HG03159 (cell line): ENCODE measurements at regions not wholly inside any gene's neighbourhood (a gene's known extent, or its start where the extent isn't known, plus 50 kb on each side); places are given as distances from the start of the nearest gene placed in this dataset.
A peak's percentile ranks its signal among the peaks of the same experiment; 100 is the strongest.
"Not testable (repeated sequence)": the region's sequence is repeated elsewhere in the genome, so short reads cannot be mapped to it uniquely, and the experiment has no call there.

Experiments used
- ATAC-seq: cut with Tn5 transposase; IDR thresholded peaks from one replicate; pipeline ENCODE4 v1.9.1; 2021; ENCODE audit warnings: mild to moderate bottlenecking, moderate library complexity; ENCODE audit not compliant: unreplicated experiment

DNA sequence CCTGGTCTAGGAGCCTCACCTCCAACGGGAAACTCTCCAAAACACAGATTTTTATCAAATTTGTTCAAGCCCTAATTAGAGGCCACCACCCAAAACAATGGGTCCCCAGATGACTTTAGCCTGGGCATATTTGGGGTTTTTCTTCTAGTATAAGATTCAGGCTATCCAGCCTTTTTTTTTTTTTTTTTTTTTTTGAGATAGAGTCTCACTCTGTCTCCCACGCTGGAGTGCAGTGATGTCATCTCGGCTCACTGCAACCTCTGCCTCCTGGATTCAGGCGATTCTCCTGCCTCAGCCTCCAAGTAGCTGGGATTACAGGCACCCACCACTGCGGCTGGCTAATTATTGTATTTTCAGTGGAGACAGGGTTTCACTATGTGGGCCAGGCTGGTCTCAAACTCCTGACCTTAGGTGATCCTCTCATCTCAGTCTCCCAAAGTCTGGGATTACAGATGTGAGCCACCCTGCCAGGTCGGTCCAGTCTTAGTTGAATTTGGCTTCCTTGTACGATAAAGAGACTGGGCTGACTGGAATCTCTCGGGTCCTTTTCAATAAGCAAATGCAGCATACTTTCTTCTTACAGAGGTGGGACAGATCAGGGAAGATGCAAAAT is 91.4 kb upstream of the KLF6 start:
- ATAC-seq: no peak

DNA sequence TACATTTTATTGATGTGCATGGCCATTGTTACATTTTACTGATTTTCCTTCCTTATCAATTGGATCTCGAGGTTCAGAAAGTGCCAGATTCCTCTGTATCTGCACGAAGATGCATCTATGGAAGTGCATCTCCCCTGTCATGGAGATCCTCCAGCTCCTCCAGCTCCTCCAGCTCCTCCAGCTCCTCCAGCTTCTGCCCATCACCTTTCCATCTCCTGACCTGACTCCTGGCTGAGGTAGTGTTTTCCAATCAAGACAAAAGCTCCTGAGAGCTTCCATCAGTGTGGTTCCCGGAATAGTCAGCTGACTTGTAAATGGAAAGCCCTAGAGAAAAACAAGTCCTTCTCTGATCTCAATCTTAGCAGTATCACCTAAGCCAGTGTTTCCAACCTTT is 90.8 kb upstream of the KLF6 start:
- ATAC-seq: no peak

DNA sequence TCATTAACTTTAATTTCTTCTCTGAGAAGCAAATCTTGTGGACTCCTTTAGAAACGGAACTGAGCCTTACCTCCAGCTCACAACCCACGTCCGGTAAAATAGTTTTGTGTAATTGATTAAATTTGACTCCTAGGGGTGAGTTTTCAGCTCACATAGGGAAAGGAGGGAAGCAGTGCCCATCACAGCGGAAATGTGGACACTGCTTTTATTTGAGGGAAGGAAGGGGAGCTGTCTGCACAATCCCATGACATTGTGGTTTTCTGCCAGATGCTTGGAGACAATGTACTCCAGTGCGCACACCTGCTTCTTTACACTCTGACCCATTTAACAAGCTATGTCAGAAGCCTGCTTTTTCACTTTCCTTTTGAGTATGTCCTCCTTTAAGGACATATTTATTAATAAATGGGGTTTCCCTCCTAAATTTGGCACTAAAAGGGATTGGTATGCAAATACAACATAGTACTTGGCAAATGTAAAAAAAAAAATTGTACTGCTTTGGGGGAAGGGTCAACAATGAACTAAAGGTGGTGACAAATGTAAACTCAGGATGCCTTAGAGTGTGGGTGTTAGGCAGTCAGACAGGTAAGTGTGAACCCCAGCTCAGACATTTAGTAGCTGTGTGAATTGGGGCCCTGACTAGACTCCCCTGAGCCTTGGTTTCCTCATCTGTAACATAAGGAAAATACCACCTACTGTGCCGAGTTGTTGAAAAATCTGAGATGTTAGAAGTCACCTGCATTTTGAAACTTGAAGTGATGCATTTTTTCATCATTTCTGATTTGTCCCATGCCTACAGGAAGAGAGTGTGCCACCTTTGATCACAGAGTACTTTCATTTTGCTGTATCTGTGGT is 90.2 kb upstream of the KLF6 start:
- peak; percentile 58 for ATAC-seq

DNA sequence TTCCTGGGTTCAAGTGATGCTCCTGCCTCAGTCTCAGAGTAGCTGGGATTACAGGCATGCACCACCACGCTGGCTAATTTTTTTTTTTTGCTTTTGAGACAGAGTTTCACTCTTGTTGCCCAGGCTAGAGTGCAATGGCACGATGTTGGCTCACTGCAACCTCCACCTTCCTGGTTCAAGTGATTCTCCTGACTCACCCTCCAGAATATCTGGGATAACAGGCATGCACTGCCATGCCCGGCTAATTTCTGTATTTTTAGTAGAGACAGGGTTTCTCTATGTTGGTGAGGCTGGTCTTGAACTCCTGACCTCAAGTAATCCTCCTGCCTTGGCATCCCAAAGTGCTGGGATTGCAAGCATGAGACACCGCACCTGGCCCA is 89.6 kb upstream of the KLF6 start:
- ATAC-seq: not testable (repeated sequence)

DNA sequence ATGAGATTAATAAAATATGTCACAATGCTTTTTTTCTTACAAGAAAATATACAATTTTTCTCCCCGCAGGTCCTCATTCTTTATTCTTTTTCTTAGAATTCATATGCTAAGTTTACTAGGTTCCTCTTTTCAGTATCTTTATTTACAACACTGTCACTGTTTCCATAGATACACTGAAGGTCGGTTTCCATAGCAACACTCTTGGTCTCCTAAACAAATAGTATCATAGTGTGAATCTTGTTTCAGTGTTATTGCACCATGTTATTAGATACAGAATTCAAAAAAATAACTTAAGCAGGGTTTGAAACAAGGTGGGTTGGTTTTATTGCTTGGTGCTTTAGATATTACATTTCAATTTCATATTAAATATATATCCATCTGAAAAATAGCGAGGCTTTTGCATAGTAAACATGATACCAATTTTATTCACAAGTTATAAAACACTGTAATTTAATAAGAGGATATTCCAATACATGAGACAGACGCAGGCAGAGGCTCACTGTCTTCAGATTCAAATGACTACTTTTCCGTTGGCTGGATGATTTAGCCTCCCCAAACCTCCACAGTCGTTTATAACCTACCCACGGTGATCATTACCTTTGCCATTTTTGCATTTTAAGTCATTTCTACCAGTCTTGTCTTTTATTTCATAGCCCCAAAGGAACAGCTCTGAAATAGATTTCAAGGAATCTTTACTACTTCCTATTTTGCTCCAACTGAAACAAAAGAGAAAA is 88.9 kb upstream of the KLF6 start:
- ATAC-seq: peak; percentile 65

DNA sequence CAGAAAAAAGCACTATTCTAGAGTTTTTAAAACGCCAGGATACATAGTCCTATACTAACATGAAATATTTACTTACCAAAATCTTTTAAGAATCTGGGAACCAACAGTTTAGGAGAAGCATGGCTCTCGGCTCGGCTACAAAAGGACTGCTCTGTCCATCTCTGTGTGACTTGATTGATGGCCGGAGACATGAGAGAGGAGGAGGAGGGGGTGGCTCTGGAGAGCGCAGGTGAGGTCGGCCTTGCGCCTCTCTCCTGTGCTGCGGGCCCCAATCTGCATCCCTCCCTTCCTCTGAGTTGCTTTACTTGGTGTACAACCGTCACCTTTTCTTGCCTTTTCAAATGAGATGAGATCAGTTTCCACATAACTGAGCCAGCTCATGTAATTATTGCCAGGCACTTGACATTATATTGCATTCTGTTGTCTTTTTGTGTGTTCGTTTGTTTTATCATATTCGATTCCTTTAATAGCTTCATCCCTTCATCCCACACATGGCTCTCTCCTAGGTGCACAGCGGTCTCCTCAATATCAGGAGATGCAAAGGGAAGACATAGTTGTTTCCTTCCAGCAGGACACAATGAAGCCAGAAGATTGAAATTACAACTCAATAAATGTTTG is 87.8 kb upstream of the KLF6 start:
- ATAC-seq: no peak

DNA sequence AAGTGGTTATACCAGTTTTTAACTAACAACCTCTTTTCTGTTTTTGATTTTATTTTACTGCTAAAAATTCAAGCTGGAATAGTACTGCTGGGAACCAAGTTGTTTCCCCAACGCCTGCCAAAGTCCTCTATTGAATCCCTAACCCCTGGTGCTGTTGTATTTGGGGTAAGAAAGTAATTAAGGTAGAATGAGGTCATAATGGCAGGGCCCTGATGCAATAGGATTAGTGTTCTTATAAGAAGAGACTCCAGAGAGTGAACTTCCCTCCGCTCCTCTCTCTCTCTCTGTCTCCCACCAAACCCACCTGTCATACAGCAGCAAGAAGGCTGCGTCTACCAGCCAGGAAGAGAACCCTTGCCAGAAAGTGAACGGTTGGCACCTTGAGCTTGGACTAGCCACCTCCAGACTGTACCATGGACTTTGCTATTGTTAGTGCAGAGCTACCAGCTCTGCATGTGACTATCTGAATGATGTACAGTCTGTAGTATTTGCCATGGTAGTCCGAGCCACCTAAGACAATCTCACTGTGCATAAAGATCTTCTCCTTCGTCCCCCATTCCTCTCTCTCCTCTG is 86.5 kb upstream of the KLF6 start:
- ATAC-seq: no peak

DNA sequence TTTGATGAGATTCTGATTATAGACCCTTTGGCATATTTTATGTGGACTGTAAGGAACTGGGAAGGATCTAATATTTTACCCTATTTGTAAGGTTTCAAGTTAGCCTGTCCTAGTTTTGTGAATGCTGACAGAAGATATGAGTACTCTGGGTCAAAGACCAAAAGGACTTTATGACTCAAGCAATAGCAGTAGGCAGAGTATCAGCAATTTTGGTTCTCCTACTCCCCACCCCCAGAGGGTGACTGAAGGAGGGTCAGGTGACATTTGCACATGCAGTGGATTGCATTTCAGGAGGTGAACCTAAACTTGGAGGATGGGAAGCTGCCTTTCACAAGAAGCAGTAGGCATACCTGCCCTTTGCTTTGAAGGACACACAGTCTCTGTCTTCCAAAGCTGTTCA is 84.0 kb upstream of the KLF6 start:
- peak; percentile 28 for ATAC-seq

DNA sequence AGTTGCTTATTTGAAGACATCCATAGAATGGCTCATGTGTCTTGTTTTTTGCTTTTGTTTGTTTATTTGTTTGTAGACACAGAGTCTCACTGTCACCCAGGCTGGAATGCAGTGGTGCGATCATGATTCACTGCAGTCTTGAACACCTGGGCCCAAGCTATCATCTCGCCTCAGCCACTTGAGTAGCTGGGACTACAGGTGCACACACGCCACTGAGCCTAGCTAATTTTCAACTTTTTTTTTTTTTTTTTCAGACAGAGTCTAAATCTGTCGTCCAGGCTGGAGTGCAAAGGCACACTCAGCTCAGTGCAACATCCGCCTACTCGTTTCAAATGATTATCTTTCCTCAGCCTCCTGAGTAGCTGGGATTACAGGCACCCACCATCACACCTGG is 83.3 kb upstream of the KLF6 start:
- peak; percentile 47 for ATAC-seq

DNA sequence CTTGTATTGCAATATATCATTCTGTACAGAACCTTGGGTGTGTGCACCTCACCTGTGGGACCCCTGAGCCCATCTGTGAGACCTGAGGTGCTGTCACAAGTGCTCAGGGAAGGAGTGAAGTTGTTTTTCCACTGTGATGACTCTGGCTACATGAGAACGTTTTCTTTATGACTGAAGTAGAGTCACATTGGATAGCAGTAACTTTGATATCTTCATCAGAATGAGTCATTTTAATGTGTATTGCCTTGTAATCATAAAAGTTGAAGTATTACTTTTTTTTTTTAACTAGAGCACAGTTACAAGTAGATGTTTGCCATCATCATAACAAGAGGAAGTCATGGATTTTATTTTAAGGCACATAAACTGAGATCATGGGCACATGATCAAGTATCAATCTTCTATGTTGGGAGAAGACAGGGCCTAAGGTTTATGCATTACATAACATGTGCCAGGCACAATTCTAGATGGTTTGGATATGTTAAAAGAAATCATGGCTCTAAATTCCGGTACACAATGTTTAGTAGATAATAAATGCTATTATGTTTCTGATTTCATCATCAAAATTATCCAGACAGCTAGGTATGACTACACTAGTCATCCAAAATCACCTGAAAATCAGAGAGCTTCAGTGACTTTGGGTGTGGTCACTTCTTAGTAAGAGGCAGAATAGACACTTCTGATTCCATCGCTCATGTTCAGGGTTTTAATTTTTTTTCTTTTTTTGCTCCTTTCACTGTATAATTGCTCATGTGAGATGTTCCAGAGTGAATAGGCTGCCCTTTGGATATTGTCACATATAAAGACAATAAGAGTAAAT is 82.7 kb upstream of the KLF6 start:
- ATAC-seq: no peak

DNA sequence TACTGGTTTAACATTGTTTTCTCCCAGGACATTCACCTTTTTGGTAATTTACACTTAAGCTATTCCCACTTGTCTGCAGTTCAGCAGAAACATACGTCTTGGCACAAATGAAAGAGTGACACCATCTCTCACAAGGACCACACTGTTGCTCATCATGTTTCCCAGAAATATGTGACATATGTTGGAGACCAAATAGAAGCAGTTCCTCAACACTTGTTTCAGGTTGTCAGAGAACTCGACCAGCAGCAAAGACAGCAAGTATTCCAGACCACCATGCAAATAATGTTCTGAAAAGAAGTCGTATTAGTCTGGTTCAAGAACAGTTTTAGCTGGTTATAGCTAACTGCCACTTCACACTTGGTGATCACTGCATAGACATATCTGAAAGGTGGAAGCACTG is 81.3 kb upstream of the KLF6 start:
- no peak for ATAC-seq

DNA sequence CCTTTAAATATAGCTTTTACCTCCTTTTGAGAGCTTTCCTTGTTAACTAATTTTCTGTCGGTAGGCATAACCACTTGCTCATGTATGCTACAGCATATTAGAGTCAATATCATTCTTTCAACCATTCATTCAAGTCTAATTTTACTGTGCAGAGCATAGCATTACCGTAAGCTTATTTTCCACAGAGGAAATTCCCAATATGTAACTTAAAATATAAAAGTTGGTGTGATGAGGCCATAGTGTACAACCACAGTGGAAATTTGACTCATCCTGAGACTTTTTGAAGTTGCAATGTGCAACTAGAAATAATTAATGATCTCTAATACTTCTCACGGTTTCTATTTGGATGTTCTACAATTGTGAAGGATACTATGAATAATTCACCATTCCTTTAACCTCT is 80.6 kb upstream of the KLF6 start:
- no peak for ATAC-seq

DNA sequence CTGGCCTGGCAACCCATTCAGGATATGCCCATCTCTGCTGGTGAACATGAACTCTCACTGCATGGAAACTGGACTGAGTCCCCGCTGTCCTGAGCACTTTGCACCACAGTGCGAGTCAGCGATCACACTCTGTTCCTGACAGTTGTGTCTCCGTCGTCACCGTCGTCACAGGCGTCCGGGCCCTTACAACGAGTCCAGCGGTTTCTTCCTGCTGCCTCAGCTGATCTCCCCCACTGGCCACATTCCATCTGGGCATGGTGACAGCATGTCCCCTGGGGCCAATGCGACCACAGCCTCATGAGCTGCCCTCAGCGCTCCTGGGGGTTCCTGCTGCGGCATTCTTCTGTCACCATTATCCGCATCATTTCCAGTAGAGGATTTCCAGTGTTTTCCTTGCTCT is 76.8 kb upstream of the KLF6 start:
- ATAC-seq: no peak

DNA sequence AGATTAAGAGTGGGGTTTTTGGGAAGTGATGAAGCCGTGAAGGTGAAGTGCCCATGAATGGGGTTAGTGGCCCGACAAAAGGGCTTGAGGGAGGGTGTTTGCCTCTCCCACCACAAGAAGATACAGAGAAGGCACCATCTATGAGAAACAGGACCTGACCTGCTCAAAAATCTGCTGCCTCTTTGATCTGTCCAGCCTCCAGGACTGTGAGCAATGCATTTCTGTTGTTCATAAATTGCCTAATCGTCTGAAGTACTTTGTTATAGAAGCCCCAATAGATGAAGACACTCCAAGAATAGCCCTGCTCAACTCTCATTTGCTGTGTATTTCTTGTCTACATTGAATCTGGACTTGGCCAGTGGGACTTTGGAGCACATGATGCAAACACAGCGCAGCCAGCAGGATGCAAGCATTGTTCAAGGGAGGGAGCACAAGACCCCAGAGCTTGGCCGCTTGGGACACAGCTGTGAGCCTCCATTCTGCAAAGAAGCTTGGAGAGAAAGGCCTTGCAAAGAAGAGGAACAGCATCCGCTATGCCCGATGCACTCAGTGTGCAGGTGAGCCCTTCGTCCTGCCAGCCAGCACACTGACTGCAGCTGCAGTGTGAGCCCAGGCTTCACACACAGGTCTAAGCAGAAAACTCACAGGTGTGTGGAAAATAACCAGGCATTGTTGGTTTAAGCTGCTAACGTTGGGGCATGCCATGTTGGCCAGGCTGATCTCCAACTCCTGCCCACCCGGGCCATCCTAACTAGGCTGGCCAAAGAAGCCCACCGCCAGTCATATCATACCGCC is 73.2 kb upstream of the KLF6 start:
- no peak for ATAC-seq

DNA sequence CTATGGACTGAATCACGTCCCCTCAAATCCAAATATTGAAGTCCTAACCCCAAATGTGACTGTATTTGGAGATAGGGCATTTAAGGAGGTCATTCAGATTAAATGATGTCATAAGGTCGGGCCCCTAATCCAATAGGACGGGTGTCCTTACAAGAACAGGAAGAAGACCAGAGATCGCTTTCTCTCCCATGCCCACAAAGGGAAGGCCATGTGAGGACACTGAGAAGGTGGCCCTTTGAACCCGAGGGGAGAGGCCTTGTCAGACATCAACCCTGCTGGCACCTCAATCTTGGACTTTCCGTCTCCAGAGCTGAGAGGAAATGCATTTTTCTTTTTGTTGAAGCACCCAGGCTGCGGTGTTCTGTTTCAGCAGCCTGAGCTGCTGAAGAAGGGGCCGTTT is 72.3 kb upstream of the KLF6 start:
- no peak for ATAC-seq

DNA sequence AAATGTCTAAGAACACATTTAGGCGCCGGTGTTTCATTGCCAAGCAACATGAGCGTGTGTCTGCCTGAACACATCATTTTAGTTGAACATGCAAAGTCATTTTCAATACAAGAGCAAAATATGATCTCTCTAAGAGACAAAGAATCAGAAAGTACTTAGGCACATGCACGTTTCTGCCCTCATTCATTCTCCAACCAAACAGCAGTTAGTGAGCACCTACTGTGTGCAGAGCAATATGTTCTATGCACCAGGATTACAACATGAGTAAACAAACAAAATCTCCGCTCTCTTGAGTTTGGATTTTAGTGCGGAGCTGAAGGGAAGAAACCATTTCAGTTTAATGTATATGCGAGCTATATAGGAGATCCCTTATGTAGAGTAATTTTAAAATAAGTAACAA is 71.6 kb upstream of the KLF6 start:
- ATAC-seq: no peak

DNA sequence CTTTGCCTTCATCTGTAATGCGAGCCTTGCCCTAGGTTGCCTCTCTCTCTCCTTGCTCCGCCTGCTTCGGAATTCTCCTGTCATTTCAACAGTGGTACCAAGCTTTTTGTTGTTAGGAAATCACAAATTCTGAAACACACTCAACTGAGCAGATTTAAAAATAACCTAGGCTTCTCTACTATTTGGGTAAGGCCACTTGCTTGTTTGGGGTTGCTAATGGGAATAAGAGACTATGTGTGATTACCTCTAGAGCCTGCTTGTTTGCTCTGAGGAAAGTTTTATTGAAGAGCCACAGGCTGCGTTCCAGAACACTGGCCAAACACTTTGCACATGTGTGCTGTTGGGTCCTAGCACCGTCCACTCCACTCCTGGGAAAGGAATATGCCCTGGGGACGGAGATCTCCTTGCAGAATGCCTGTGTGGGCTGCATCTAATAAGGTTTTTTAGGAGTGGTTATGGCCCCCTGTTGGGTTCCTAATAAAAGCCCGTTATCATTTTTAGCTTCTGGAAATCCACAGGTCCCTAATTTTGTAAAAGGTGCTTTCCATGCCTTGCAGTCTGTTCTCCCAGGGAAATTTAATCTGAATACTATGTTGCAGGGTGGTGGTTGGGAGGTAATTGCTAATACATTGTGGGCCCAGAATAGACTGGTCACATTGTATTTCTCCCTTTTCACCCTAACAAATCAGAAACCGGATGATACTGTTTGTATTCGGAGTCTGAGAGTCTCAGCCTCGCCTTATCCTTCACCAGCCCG is 68.7 kb upstream of the KLF6 start:
- no peak for ATAC-seq

DNA sequence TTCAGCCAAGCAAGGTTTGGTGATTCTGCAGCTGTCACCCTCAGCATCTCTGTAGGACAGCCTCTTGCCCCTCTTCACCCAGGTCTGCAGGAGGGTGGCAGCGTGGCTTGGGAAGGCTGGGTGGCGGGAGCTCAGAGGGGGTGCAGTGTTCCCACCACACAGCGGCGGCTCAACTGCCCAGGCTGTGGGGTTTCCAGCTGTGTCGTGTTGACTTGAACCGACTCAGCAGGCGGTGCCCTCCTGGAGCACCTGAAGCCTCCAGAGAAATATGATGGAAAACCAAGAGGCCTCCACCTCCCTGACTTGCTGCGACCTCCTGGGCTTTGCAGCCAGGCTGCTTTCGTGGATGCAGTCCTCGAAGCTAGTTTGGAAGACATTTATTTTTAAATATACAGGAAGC is 68.0 kb upstream of the KLF6 start:
- no peak for ATAC-seq
